ENCODE measurements at regions not wholly inside any gene's neighbourhood (a gene's known extent, or its start where the extent isn't known, plus 50 kb on each side); places are given as distances from the start of the nearest gene placed in this dataset.

- ATAC-seq, result no peak
- H3K4me3 ChIP-seq, result no peak overlapping the region
These were observed 859.3 kb upstream of the KLHL29 start for GRCh38 chr2:22525681-22526080.

GRCh38 chr2:22530131-22530530 is 854.8 kb upstream of the KLHL29 start:
- intact Hi-C loops (cut with DNase I; ENCODE audit: low total_unique reads) (no loop called here), in situ Hi-C loops (cut with MboI; ENCODE audit: low sequenced_read_pairs in 4 of 4) (no loop called here)

More at GRCh38 chr2:22525681-22526080, 859.3 kb upstream of the KLHL29 start:
- H3K4me1 ChIP-seq, result no peaks in the 10 kb centered on the region
- TF ChIP-seq CTCF (IDR thresholded peaks at IDR 0.05 in 4 of 5, conservative IDR thresholded peaks at IDR 0.05 in 1 of 5) (no peak), POLR2A (IDR thresholded peaks at IDR 0.05) (no peak)
- H3K36me3 ChIP-seq, result no peaks in the 10 kb centered on the region
- no peaks in the 10 kb centered on the region for H3K9me3 ChIP-seq
- in situ Hi-C loops (cut with MboI; ENCODE audit: low sequenced_read_pairs in 4 of 4), result no loop called here
- no peak for DNase-seq
- H3K27ac ChIP-seq, result no peak overlapping the region
- H3K27me3 ChIP-seq, result no peaks in the 10 kb centered on the region
- intact Hi-C loops (cut with DNase I; ENCODE audit: low total_unique reads), result no loop called here

GRCh38 chr2:22536133-22536532 is 848.8 kb upstream of the KLHL29 start:
- in situ Hi-C loops (cut with MboI; ENCODE audit: low sequenced_read_pairs in 4 of 4) (no loop called here), intact Hi-C loops (cut with DNase I; ENCODE audit: low total_unique reads) (no loop called here)
- Histone ChIP-seq H3K4me3 (no peak overlapping the region), H3K36me3 (no peaks in the 10 kb centered on the region), H3K9me3 (no peaks in the 10 kb centered on the region), H3K4me1 (no peaks in the 10 kb centered on the region), H3K27ac (no peak overlapping the region), H3K27me3 (no peaks in the 10 kb centered on the region)
- no peak for DNase-seq
- ATAC-seq, result no peak
- TF ChIP-seq POLR2A (IDR thresholded peaks at IDR 0.05) (no peak), CTCF (IDR thresholded peaks at IDR 0.05 in 4 of 5, conservative IDR thresholded peaks at IDR 0.05 in 1 of 5) (no peak)

More at GRCh38 chr2:22530131-22530530, 854.8 kb upstream of the KLHL29 start:
- H3K27me3 ChIP-seq, result no peaks in the 10 kb centered on the region
- no peaks in the 10 kb centered on the region for H3K36me3 ChIP-seq
- H3K4me1 ChIP-seq, result no peaks in the 10 kb centered on the region
- H3K9me3 ChIP-seq, result no peaks in the 10 kb centered on the region
- no peak overlapping the region for H3K27ac ChIP-seq
- no peak for DNase-seq
- ATAC-seq, result no peak
- no peak overlapping the region for H3K4me3 ChIP-seq
- TF ChIP-seq CTCF (IDR thresholded peaks at IDR 0.05 in 4 of 5, conservative IDR thresholded peaks at IDR 0.05 in 1 of 5) (no peak), POLR2A (IDR thresholded peaks at IDR 0.05) (no peak)

- no peaks in the 10 kb centered on the region for H3K27me3 ChIP-seq
- in situ Hi-C loops (cut with MboI; ENCODE audit: low sequenced_read_pairs in 4 of 4), result no loop called here
- ATAC-seq (no peak), DNase-seq (no peak)
- H3K4me1 ChIP-seq, result no peaks in the 10 kb centered on the region
- intact Hi-C loops (cut with DNase I; ENCODE audit: low total_unique reads), result no loop called here
- H3K9me3 ChIP-seq, result no peaks in the 10 kb centered on the region
- no peak overlapping the region for H3K4me3 ChIP-seq
- no peak overlapping the region for H3K27ac ChIP-seq
- TF ChIP-seq CTCF (IDR thresholded peaks at IDR 0.05 in 4 of 5, conservative IDR thresholded peaks at IDR 0.05 in 1 of 5) (no peak), POLR2A (IDR thresholded peaks at IDR 0.05) (no peak)
- no peaks in the 10 kb centered on the region for H3K36me3 ChIP-seq
These were observed 830.5 kb upstream of the KLHL29 start for GRCh38 chr2:22554453-22554852.

- intact Hi-C loops (cut with DNase I; ENCODE audit: low total_unique reads), result no loop called here
- TF ChIP-seq POLR2A (IDR thresholded peaks at IDR 0.05), result no peak
- no peak for TF ChIP-seq CTCF (IDR thresholded peaks at IDR 0.05 in 4 of 5, conservative IDR thresholded peaks at IDR 0.05 in 1 of 5)
- H3K4me1 ChIP-seq, result no peaks in the 10 kb centered on the region
These were observed 827.6 kb upstream of the KLHL29 start for GRCh38 chr2:22557406-22557805.

More at GRCh38 chr2:22557406-22557805, 827.6 kb upstream of the KLHL29 start:
- no peak overlapping the region for H3K4me3 ChIP-seq
- ATAC-seq (no peak), DNase-seq (no peak)
- H3K9me3 ChIP-seq, result no peaks in the 10 kb centered on the region
- no peaks in the 10 kb centered on the region for H3K36me3 ChIP-seq
- no peak overlapping the region for H3K27ac ChIP-seq
- no peaks in the 10 kb centered on the region for H3K27me3 ChIP-seq
- in situ Hi-C loops (cut with MboI; ENCODE audit: low sequenced_read_pairs in 4 of 4), result no loop called here

Data from gastrocnemius medialis (tissue), 4 donors.